Panc1 (cell line): ENCODE measurements at regions not wholly inside any gene's neighbourhood (a gene's known extent, or its start where the extent isn't known, plus 50 kb on each side); places are given as distances from the start of the nearest gene placed in this dataset.

Experiments used
- ATAC-seq: fragments of 200-7000 bp; cut with Tn5 transposase; 2 replicates; pipeline ENCODE4 v1.9.1; 2020; ENCODE audit warnings: mild to moderate bottlenecking, moderate library complexity
- BruUV-seq: library from RNA; stranded (reverse); fragments of 400-500 nt; replicated peaks from 2 replicates; lab custom pipeline; 2021; lab: Mats Ljungman, UMichigan
- CTCF ChIA-PET: fragments of 300-600 bp; sonication (Branson Sonifier 250); formaldehyde crosslinking; loops from one replicate; lab custom pipeline; 2022; ENCODE audit warnings: antibody characterized with exemption; lab: Charles Lee
- POLR2A ChIA-PET: fragments of 300-600 bp; sonication (Branson Sonifier 250); formaldehyde crosslinking; loops from one replicate; lab custom pipeline; 2022; ENCODE audit warnings: antibody characterized with exemption; lab: Charles Lee
- DNase-seq: peaks from one replicate; pipeline ENCODE4 v3.0.0-alpha.2; 2010; ENCODE audit warnings: low read depth, low spot score
- H3K27ac ChIP-seq: 2 replicates; pipeline ENCODE4 v1.5.1; 2011; ENCODE audit warnings: mild to moderate bottlenecking, low read length, inconsistent platforms
- H3K27me3 ChIP-seq: fragments of 200-500 bp; sonication (Bioruptor generic); 2 replicates; pipeline ENCODE4 v1.6.0; 2014; ENCODE audit warnings: low read length, inconsistent platforms; ENCODE audit not compliant: control insufficient read depth, insufficient read depth
- H3K36me3 ChIP-seq: fragments of 200-500 bp; sonication (Bioruptor generic); 2 replicates; pipeline ENCODE4 v1.5.1; 2014; ENCODE audit warnings: inconsistent platforms, mild to moderate bottlenecking, low read length, moderate library complexity; ENCODE audit not compliant: control insufficient read depth, insufficient read depth
- H3K4me1 ChIP-seq: 2 replicates; pipeline ENCODE4 v1.5.1; 2011; ENCODE audit warnings: inconsistent platforms, mild to moderate bottlenecking, low read length, moderate library complexity; ENCODE audit not compliant: control insufficient read depth, insufficient read depth
- H3K4me3 ChIP-seq, 2 experiments: 2 replicates each; pipeline ENCODE4 v1.5.1; 2011 to 2012; ENCODE audit warnings: low read depth in 2 of 2, low read length in 2 of 2, mild to moderate bottlenecking in 2 of 2, inconsistent platforms in 1 of 2, moderate library complexity in 1 of 2
- H3K9me3 ChIP-seq: fragments of 200-500 bp; sonication (Bioruptor generic); 2 replicates; pipeline ENCODE4 v1.5.1; 2014; ENCODE audit warnings: low read depth, mild to moderate bottlenecking, inconsistent platforms, low read length, moderate library complexity; ENCODE audit not compliant: control insufficient read depth, insufficient read depth
- CTCF ChIP-seq: fragments of 450-650 bp; IDR thresholded peaks from 2 replicates; pipeline ENCODE4 v1.5.1; 2017; ENCODE audit warnings: mild to moderate bottlenecking
- POLR2AphosphoS5 ChIP-seq: IDR thresholded peaks from 2 replicates; pipeline ENCODE4 v1.6.1; 2012; ENCODE audit warnings: mild to moderate bottlenecking, low read depth, low read length, moderate library complexity
- SIN3A ChIP-seq: IDR thresholded peaks from 2 replicates; pipeline ENCODE4 v1.6.1; 2012; ENCODE audit warnings: low read depth, mild to moderate bottlenecking, low read length, moderate library complexity, borderline replicate concordance; ENCODE audit not compliant: insufficient read depth
- TCF7L2 ChIP-seq: IDR thresholded peaks from 2 replicates; pipeline ENCODE4 v1.6.1; 2011; ENCODE audit warnings: mild to moderate bottlenecking, low read depth, low read length, inconsistent platforms
- in situ Hi-C: cut with HindIII; loops from 2 replicates; pipeline ENCODE4 v1.10.0; 2016; ENCODE audit warnings: low sequenced_read_pairs, low pct_unique_long_range_greater_than_20kb
- intact Hi-C: fragments of 100-400 bp; cut with micrococcal nuclease; formaldehyde crosslinking; loops from one replicate; pipeline ENCODE4 v1.10.0; 2022; ENCODE audit not compliant: unreplicated experiment
- TF ChIP-seq, protein P1 (sequence below), 2 experiments: IDR thresholded peaks; 2 replicates each; pipeline ENCODE4 v1.6.1; 2011 to 2012; ENCODE audit warnings: low read depth in 2 of 2, control low read depth in 1 of 2, low read length in 1 of 2, mild to moderate bottlenecking in 1 of 2, moderate library complexity in 1 of 2; ENCODE audit not compliant: insufficient read depth in 1 of 2

DNA sequence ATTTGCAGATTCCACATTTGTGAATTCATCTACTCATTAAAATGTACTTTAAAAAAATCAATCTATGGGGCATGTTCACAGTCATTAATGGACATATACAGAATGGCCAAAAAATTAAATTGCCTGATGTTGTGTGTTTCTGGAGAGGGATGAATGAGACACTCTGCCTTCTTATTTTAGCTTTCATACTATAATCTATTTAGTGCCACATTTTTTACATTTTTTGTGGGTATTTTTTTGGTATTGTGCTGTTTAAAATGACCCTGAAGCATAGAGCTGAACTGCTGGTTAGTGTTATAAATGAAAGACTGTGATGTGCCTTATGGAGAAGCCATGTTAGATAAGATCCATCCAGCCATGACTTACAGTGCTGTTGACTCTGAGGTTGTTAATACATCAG, 961.8 kb upstream of the LRRN3 start:
- Histone ChIP-seq H3K27ac (no peak overlapping the region), H3K27me3 (no peaks in the 10 kb centered on the region), H3K4me1 (no peaks in the 10 kb centered on the region), H3K4me3 (no peak overlapping the region), H3K36me3 (no peaks in the 10 kb centered on the region), H3K9me3 (no peaks in the 10 kb centered on the region)
- TF ChIP-seq TCF7L2 (no peak), CTCF (no peak), SIN3A (no peak), POLR2AphosphoS5 (no peak)
- TF ChIP-seq, protein P1, sequence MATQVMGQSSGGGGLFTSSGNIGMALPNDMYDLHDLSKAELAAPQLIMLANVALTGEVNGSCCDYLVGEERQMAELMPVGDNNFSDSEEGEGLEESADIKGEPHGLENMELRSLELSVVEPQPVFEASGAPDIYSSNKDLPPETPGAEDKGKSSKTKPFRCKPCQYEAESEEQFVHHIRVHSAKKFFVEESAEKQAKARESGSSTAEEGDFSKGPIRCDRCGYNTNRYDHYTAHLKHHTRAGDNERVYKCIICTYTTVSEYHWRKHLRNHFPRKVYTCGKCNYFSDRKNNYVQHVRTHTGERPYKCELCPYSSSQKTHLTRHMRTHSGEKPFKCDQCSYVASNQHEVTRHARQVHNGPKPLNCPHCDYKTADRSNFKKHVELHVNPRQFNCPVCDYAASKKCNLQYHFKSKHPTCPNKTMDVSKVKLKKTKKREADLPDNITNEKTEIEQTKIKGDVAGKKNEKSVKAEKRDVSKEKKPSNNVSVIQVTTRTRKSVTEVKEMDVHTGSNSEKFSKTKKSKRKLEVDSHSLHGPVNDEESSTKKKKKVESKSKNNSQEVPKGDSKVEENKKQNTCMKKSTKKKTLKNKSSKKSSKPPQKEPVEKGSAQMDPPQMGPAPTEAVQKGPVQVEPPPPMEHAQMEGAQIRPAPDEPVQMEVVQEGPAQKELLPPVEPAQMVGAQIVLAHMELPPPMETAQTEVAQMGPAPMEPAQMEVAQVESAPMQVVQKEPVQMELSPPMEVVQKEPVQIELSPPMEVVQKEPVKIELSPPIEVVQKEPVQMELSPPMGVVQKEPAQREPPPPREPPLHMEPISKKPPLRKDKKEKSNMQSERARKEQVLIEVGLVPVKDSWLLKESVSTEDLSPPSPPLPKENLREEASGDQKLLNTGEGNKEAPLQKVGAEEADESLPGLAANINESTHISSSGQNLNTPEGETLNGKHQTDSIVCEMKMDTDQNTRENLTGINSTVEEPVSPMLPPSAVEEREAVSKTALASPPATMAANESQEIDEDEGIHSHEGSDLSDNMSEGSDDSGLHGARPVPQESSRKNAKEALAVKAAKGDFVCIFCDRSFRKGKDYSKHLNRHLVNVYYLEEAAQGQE (IDR thresholded peaks at IDR 0.05; ENCODE audit: insufficient read depth in 1 of 2, low read depth in 2 of 2, low read length in 1 of 2) = no peak
- DNase-seq (no peak), ATAC-seq (no peak)
- intact Hi-C loops (no loop called here), in situ Hi-C loops (no loop called here)
- no TSS peak for BruUV-seq
- POLR2A ChIA-PET = no interaction called here
- CTCF ChIA-PET = no interaction called here

GRCh38 chr7:110130669-110131068, 960.3 kb upstream of the LRRN3 start:
- Histone ChIP-seq H3K27ac (no peak overlapping the region), H3K36me3 (no peaks in the 10 kb centered on the region), H3K9me3 (no peaks in the 10 kb centered on the region), H3K27me3 (no peaks in the 10 kb centered on the region), H3K4me1 (no peaks in the 10 kb centered on the region), H3K4me3 (no peak overlapping the region)
- BruUV-seq = no TSS peak
- ChIA-PET CTCF (no interaction called here), POLR2A (no interaction called here)
- in situ Hi-C loops (no loop called here), intact Hi-C loops (no loop called here)
- ATAC-seq (no peak), DNase-seq (no peak)
- TF ChIP-seq, protein P1 (IDR thresholded peaks at IDR 0.05; ENCODE audit: insufficient read depth in 1 of 2, low read depth in 2 of 2, low read length in 1 of 2) = no peak
- peak; percentile 9; the same call in 1 of the 2 replicates for TF ChIP-seq CTCF
